C4-2B (cell line): ENCODE measurements at regions not wholly inside any gene's neighbourhood (a gene's known extent, or its start where the extent isn't known, plus 50 kb on each side); places are given as distances from the start of the nearest gene placed in this dataset.

Source experiments
- CTCF ChIP-seq: fragments of 450-650 bp; conservative IDR thresholded peaks from 2 replicates; pipeline ENCODE4 v1.5.1; 2017; ENCODE audit warnings: mild to moderate bottlenecking
- ZFX ChIP-seq: fragments of 450-650 bp; IDR thresholded peaks from 2 replicates; pipeline ENCODE4 v1.6.1; 2017

- no peak for TF ChIP-seq CTCF
- no peak for TF ChIP-seq ZFX
Observed at GRCh38 chr12:87929346-87929745, 99.9 kb downstream of the C12orf50 start.
